ENCODE measurements at regions not wholly inside any gene's neighbourhood (a gene's known extent, or its start where the extent isn't known, plus 50 kb on each side); places are given as distances from the start of the nearest gene placed in this dataset.
"Not testable (repeated sequence)": the region's sequence is repeated elsewhere in the genome, so short reads cannot be mapped to it uniquely, and the experiment has no call there.

- TF ChIP-seq, protein P1, sequence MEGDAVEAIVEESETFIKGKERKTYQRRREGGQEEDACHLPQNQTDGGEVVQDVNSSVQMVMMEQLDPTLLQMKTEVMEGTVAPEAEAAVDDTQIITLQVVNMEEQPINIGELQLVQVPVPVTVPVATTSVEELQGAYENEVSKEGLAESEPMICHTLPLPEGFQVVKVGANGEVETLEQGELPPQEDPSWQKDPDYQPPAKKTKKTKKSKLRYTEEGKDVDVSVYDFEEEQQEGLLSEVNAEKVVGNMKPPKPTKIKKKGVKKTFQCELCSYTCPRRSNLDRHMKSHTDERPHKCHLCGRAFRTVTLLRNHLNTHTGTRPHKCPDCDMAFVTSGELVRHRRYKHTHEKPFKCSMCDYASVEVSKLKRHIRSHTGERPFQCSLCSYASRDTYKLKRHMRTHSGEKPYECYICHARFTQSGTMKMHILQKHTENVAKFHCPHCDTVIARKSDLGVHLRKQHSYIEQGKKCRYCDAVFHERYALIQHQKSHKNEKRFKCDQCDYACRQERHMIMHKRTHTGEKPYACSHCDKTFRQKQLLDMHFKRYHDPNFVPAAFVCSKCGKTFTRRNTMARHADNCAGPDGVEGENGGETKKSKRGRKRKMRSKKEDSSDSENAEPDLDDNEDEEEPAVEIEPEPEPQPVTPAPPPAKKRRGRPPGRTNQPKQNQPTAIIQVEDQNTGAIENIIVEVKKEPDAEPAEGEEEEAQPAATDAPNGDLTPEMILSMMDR (IDR thresholded peaks at IDR 0.05; ENCODE audit: low read depth, low read length), result no peak
- Histone ChIP-seq H3K27ac (ENCODE audit: low read depth, low read length) (no peak overlapping the region), H3K9me3 (ENCODE audit: control insufficient read depth, insufficient read depth, low read length) (peaks cover 2% of the 10 kb centered on the region; the same call in 1 of the 2 replicates), H3K27me3 (ENCODE audit: control insufficient read depth, insufficient read depth, low read length) (no peaks in the 10 kb centered on the region), H3K4me3 (ENCODE audit: low read depth, low read length) (no peak overlapping the region)
- DNase-seq (ENCODE audit: low read depth, low spot score), result no peak
- ChIA-PET CTCF (no interaction called here), POLR2A (no interaction called here)
Measured at GRCh38 chr13:88840085-88840484, 1168.9 kb downstream of the SLITRK5 start.

DNA sequence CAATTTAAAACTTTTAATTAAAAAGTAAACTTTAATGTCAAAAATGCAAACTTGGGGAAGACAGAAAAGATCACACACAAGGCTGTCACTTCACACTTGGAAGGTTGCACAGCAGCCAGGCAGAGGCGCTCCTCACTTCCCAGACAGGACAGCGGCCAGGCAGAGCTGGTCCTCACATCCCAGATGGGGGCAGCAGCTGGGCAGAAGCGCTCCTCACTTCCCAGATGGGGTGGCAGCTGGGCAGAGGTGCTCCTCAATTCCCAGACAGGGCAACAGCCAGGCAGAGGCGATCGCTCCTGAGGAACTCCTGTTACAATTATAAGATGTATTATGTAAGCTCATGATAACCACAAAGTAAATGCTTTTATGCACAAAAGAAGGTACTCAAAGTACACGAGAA, 1181.1 kb downstream of the SLITRK5 start:
- CTCF ChIA-PET; DNase-seq (ENCODE audit: low read depth, low spot score); H3K27ac ChIP-seq (ENCODE audit: low read depth, low read length); H3K4me3 ChIP-seq (ENCODE audit: low read depth, low read length); POLR2A ChIA-PET; H3K27me3 ChIP-seq (ENCODE audit: control insufficient read depth, insufficient read depth, low read length); H3K9me3 ChIP-seq (ENCODE audit: control insufficient read depth, insufficient read depth, low read length): not testable (repeated sequence)

- ChIA-PET CTCF (no interaction called here), POLR2A (no interaction called here)
- no peak overlapping the region for H3K27ac ChIP-seq (ENCODE audit: low read depth, low read length)
- peaks cover 2% of the 10 kb centered on the region; the same call in 1 of the 2 replicates for H3K9me3 ChIP-seq (ENCODE audit: control insufficient read depth, insufficient read depth, low read length)
- DNase-seq (ENCODE audit: low read depth, low spot score), result no peak
- TF ChIP-seq, protein P1 (IDR thresholded peaks at IDR 0.05; ENCODE audit: low read depth, low read length), result no peak
- no peak overlapping the region for H3K4me3 ChIP-seq (ENCODE audit: low read depth, low read length)
- no peaks in the 10 kb centered on the region for H3K27me3 ChIP-seq (ENCODE audit: control insufficient read depth, insufficient read depth, low read length)
Measured at GRCh38 chr13:88857256-88857655, 1186.1 kb downstream of the SLITRK5 start.

DNA sequence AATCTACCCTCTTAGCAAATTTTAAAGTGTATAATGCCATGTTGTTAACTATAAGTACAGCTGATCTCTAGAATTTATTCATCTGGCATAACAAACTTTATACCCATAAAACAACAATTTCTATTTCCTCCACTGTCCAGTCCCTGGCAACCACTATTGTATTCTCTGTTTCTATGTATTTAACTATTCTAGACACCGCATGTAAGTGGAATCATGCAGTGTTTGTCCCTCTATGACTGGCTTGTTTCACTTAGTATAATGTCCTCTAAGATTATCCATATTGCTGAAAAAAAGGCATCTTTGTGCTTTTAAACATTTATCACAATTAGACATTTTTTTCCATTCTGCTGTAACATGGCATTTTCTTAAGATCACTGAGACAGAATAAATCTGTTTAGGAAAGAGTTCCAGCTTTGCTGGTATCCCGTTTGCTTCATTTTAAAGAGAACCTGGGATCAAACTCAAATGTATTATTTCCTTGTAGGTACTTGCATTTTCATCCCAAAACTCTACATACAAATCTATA, 1191.0 kb downstream of the SLITRK5 start:
- POLR2A ChIA-PET, result no interaction called here
- TF ChIP-seq, protein P1 (IDR thresholded peaks at IDR 0.05; ENCODE audit: low read depth, low read length), result no peak
- peaks cover 2% of the 10 kb centered on the region; the same call in 1 of the 2 replicates for H3K9me3 ChIP-seq (ENCODE audit: control insufficient read depth, insufficient read depth, low read length)
- DNase-seq (ENCODE audit: low read depth, low spot score), result no peak
- no peak overlapping the region for H3K27ac ChIP-seq (ENCODE audit: low read depth, low read length)
- H3K4me3 ChIP-seq (ENCODE audit: low read depth, low read length), result no peak overlapping the region
- H3K27me3 ChIP-seq (ENCODE audit: control insufficient read depth, insufficient read depth, low read length), result no peaks in the 10 kb centered on the region
- CTCF ChIA-PET, result no interaction called here

GRCh38 chr13:88863116-88863515, 1191.9 kb downstream of the SLITRK5 start:
- TF ChIP-seq, protein P1 (IDR thresholded peaks at IDR 0.05; ENCODE audit: low read depth, low read length), result no peak
- ChIA-PET POLR2A (no interaction called here), CTCF (no interaction called here)
- no peaks in the 10 kb centered on the region for H3K27me3 ChIP-seq (ENCODE audit: control insufficient read depth, insufficient read depth, low read length)
- no peak overlapping the region for H3K27ac ChIP-seq (ENCODE audit: low read depth, low read length)
- no peak for DNase-seq (ENCODE audit: low read depth, low spot score)
- no peak overlapping the region for H3K4me3 ChIP-seq (ENCODE audit: low read depth, low read length)
- H3K9me3 ChIP-seq (ENCODE audit: control insufficient read depth, insufficient read depth, low read length), result peaks cover 2% of the 10 kb centered on the region; the same call in 1 of the 2 replicates

Measured in AG04450 (cell line).